ENCODE measurements at regions not wholly inside any gene's neighbourhood (a gene's known extent, or its start where the extent isn't known, plus 50 kb on each side); places are given as distances from the start of the nearest gene placed in this dataset.
A peak's percentile ranks its signal among the peaks of the same experiment; 100 is the strongest.

- DNase-seq (ENCODE audit: low read depth): no peak
- no peak overlapping the region for H3K4me3 ChIP-seq (ENCODE audit: low read length)
- no peak for TF ChIP-seq CTCF (conservative IDR thresholded peaks at IDR 0.05; ENCODE audit: low read length)
Observed at GRCh38 chr6:145318952-145319351, 416.4 kb downstream of the EPM2A start.

GRCh38 chr6:145319605-145320004, 415.7 kb downstream of the EPM2A start:
- no peak for TF ChIP-seq CTCF (conservative IDR thresholded peaks at IDR 0.05; ENCODE audit: low read length)
- no peak for DNase-seq (ENCODE audit: low read depth)
- H3K4me3 ChIP-seq (ENCODE audit: low read length): no peak overlapping the region

- H3K4me3 ChIP-seq (ENCODE audit: low read length): no peak overlapping the region
- no peak for DNase-seq (ENCODE audit: low read depth)
- no peak for TF ChIP-seq CTCF (conservative IDR thresholded peaks at IDR 0.05; ENCODE audit: low read length)
Observed at GRCh38 chr6:145323646-145324045, 411.7 kb downstream of the EPM2A start.

GRCh38 chr6:145327586-145327985, 407.7 kb downstream of the EPM2A start:
- H3K4me3 ChIP-seq (ENCODE audit: low read length): no peak overlapping the region
- DNase-seq (ENCODE audit: low read depth): peak; percentile 11
- no peak for TF ChIP-seq CTCF (conservative IDR thresholded peaks at IDR 0.05; ENCODE audit: low read length)

- TF ChIP-seq CTCF (conservative IDR thresholded peaks at IDR 0.05; ENCODE audit: low read length): no peak
- DNase-seq (ENCODE audit: low read depth): no peak
- no peak overlapping the region for H3K4me3 ChIP-seq (ENCODE audit: low read length)
Observed at GRCh38 chr6:145329257-145329656, 406.1 kb downstream of the EPM2A start.

- TF ChIP-seq CTCF (conservative IDR thresholded peaks at IDR 0.05; ENCODE audit: low read length): no peak
- H3K4me3 ChIP-seq (ENCODE audit: low read length): no peak overlapping the region
- no peak for DNase-seq (ENCODE audit: low read depth)
Observed at GRCh38 chr6:145331066-145331465, 404.3 kb downstream of the EPM2A start.

- no peak for DNase-seq (ENCODE audit: low read depth)
- TF ChIP-seq CTCF (conservative IDR thresholded peaks at IDR 0.05; ENCODE audit: low read length): no peak
- no peak overlapping the region for H3K4me3 ChIP-seq (ENCODE audit: low read length)
Observed at GRCh38 chr6:145332011-145332410, 403.3 kb downstream of the EPM2A start.

Measured in AG10803 (cell line).